NOMO-1 (cell line): ENCODE measurements at regions not wholly inside any gene's neighbourhood (a gene's known extent, or its start where the extent isn't known, plus 50 kb on each side); places are given as distances from the start of the nearest gene placed in this dataset.

ENCODE experiments used
- DNase-seq, 2 experiments: peaks; one replicate each; lab custom pipeline; 2025; ENCODE audit not compliant: unreplicated experiment in 2 of 2; lab: John Stamatoyannopoulos, UW

DNA sequence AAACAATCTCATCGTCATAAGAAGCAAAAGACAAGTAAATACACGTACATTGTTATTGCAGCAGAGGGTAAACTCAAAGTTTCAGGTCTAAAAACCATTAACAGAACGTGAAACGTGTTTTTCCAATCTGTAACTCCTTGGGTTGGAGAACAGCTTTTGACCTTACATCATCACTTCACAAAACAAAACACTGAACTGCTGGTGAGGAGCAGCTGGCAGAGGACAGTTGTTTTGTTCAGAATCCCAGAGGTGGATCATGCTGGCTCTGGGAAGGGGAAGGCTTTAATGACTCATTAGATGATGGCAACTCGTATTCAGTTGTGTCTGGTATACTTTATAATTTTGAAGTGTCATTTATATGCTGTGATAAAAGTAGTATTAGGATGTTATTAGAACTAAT, 923.0 kb upstream of the CELF2 start:
- DNase-seq = no peak

DNA sequence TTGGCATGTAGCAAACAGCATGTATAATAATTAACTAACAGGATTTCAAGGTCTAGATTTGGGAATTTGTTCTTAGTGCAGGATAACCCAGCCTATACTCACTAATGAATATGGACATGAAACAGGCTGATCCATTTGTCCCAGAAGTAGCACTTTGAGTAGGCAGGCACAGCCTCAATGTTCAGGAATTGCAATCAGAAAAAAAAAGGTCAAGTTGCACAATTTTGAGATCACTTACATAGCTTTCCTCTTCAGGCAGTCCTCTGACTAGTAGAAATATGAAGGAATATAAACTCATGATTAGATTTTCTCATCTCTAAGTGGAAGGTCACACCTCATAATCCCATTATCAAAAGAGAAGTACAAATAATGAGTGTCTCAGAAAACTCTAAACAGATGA, 921.4 kb upstream of the CELF2 start:
- no peak for DNase-seq

DNA sequence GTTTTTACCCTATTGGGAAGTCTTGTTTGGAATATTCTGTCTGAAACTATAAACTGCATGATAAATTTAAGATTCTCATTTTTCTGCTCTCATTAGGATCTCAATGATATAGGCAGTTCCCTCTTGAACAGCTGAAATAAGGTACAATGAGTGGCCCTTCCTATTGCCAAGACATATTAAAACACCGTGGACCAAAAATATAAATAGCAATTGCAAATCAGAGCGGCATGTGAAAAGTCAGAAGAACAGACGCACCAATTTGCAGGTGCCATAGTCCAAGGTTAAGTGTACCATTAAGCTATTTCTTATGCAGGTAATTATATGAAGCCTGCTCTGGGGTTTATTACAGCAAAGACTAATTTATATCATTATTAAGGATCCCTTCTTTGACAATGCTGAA, 920.8 kb upstream of the CELF2 start:
- DNase-seq = no peak

DNA sequence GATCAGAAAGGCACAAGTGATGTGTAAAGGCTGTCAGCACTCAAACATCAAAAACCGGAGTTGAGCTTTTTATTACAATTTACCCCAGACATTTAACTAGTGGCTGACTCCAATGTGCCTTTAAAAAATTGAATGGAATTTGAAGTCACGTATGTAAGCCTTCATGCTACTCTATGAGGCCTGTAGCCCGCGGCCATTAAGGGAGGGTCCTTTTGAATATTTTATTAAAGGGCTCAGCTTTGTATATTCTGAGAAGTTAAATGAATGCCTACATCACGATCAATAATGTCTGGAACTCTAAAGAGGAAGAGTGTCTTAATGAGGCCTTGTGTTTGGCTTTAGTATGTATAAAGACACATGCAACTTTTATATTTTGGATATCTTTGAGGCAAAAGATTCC, 916.6 kb upstream of the CELF2 start:
- no peak for DNase-seq

DNA sequence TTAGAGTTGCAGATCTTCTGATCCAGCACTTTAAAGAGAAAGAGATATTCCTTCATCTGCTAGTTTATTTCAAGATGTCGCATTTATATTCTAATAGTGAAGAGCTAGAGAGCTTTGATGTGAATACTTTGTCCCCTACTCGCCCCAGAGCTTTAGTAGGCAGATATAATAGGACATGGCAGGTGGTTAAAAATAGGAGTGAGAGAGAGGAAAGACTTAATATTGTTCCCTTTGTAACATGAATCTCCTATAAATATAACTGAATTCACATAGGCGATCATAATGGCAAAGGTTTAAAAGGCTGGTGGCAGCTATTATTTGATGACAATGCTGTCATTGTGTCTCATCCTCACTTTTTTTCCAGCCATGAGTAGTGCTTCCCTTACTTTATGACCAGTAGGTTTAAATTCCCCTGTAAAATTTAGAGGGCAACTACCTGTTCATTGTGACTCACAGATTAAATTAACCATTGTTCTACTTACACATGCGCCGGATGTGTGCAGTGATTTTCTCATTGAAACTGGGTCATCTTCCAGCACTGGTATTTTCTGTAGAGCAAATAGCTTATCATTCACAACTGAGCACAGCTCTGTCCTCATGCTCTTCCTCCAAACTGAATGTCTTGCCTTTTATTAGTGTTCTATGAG, 906.7 kb upstream of the CELF2 start:
- no peak for DNase-seq

DNA sequence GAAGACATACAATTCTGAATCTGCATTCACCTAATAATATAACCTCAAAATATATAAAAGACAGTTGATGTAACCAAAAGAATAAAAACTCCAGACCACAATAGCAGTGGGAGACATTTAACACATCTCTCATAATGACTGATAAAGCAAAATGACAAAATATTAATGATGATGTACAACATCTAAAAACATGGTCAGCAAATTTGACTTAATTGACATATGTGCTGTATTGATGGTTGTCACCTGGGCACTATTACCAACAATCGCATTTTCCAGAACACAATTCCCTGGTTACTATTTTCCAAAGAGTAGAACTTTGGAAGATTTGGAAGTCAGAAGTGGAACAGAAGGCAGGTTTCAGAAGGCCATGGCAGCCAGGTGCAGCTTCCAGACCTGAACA, 899.5 kb upstream of the CELF2 start:
- DNase-seq = no peak

DNA sequence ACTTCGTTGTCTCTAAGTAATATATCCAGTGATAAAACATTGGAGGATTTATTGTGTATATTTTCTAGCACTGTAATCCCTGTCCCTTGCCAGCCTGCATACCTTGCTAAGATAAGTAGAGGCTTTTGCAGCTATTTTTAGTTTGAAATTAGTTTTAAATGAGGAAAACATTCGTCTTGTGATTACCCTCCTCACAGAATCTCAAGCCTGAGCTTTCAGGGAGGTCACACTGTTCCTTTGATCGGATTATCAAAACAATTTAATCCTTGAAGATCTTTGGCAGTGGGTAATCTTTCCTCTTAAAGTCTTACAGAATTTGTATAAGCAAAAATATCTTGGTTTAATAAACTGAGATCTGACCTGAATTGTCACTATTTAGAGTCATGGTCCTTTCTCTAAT, 897.0 kb upstream of the CELF2 start:
- DNase-seq = no peak

DNA sequence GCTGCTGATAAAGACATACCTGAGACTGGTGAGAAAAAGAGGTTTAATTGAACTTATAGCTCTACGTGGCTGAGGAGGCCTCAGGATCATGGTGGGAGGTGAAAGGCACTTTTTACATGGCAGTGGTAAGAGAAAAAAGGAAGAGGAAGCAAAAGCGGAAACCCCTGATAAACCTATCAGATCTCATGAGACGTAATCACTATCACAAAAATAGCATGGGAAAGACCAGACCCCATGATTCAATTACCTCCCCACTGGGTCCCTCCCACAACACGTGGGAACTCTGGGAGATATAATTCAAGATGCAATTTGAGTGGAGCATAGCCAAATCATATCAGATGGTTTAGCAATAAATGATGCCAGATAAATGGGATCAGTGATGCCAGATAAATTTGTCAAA, 892.0 kb upstream of the CELF2 start:
- no peak for DNase-seq

DNA sequence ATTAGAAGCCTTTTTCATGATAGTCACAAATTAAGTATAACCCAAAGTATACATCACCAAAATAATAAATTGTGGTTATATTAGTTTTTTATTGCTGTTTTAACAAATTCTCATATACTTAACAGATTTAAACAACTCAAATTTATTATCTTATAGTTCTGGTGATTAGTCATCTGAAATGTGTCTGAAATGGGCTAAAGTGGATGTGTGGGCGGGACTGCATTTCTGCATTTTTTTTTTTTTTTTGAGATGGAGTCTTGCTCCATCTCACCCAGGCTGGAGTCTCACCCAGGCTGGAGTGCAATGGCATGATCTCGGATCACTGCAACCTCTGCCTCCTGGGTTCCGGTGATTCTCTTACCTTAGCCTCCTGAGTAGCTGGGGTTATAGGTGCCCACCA, 891.5 kb upstream of the CELF2 start:
- no peak for DNase-seq

DNA sequence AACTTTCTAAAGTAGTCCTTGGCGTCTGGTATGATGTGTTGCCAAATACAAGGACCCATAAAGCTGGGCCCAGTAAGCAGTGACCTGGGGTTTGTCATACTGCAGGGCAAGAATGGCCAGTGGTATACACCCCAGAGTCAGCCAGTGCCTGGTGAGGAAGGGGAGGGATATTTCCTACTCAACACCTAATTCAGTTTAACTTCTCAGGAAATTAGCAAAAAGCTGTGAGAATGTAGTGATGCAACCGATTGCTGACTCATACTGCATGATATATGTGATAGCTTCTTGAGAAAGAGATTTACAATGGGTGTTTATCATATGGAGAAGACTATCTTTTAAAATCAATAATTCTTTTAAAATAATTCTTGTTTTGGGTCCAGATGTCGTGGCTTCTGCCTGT, 889.3 kb upstream of the CELF2 start:
- peak in 1 of 2 experiments; percentile 70 for DNase-seq

DNA sequence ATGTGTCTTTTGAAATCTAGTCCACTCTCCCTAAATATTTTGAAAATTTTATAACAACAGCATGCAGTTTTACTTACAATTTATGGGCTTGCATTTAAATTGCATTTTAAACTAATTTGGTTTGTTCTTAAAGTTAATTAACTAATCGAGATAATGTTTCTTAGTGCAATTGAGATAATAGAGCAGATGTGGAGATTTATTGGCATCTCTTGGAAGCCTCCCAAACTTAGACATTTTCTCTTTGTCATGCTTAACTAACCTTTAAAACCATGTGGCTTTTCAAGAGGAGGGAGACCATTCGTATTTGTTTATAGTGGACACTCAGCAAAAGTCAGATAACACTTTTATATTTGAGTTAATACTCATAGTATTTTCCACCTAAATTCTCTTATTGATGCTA, 887.0 kb upstream of the CELF2 start:
- no peak for DNase-seq

DNA sequence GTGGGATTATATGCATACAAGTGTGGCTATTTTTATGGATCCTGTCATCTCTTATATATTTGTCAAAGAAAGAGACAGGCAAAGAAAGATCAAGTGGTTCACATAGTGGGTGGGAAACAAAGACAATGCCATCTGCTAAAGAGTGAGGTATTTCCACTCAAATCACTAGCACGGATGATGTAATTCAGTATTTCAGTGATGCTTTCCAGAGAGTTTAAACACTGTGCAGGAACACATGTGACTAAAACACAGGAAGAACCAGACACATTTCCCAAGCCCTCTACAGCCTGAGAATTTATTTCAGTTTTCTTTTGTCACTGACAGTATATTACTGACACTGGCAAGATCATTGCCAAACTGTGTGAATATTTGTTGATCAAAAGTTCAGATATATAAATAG, 885.7 kb upstream of the CELF2 start:
- no peak for DNase-seq

DNA sequence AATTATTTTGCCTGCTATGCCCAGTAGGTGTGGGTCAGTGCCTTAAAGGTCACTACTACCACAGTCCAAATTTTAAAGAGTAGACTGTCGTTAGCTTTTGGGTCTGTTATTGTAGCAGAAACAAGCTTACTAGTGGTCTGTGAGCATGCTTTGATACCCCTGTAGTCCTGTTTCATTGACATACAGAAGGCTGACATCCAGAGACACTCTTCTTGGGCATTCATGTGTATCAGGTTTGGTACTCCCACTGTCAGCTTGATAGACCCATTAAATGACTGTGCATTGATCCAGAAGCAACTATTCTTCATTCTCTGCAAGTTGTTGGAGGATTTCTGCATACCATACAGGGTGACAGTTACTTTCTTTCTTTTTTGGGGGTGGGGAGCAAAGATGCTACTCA, 884.4 kb upstream of the CELF2 start:
- DNase-seq = no peak

DNA sequence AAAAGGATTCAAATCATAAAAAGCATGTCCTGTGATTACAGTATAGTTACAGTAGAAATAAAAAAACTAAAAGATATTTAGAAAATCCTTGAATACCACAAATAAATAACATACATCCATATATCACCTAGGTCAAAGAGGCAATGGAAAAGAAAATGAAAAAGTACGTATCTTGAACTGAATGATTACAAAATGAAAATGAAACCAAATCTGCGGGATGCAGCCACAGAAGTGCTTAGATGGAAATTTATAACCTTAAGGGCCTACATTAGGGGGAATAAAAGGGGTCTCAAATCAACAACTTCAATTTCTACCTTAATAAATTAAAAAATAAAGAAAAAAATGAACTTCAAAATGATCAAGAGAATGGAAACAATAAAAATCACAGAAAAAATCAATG, 879.0 kb upstream of the CELF2 start:
- DNase-seq = peak in 1 of 2 experiments; percentile 19

DNA sequence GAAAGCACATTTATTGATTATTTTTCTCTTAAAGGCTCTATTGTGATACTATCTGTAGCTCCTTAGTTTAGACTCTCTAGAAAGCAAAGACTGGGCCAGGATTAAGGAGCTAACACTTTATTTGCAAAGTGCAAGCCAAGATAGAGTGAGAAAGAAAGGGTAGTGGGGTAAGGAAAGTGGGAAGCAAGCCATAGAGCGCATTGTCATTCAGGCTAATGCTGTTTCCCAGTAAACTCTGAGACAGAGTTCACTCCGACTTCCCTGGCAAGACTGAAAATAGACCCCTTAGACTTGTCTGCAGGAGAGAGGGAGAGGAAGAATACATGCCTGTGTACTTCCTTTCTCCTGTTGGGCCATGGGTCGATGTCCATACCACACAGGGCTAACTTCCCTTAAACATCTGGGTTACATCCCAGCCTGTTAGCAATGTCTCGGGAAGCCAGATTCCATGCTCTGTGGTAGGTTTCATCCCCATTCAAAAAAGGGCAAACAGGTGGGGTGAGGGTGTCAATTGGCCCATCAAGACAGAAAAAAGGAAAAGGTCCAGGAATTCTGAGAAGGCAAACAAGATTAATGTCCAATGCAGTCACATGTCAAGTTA, 875.8 kb upstream of the CELF2 start:
- no peak for DNase-seq

DNA sequence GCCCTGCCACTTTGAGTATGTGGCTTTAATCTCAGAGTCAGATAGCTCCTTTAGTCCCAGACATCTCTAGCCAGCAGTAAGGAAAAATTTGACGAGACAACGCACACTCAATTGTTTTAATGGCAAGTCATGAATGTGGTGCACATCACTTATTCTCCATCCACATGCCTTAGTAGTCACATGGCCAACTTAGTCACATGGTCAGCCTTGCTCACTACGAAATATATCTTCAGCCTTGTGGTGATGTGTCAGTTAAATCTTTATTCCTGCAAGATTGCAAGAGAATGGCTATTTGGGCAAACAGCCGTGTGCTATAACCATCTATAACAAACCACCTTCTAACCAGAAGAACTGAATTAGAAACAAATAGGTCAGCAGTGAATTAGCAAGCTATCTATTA, 871.1 kb upstream of the CELF2 start:
- DNase-seq = no peak

DNA sequence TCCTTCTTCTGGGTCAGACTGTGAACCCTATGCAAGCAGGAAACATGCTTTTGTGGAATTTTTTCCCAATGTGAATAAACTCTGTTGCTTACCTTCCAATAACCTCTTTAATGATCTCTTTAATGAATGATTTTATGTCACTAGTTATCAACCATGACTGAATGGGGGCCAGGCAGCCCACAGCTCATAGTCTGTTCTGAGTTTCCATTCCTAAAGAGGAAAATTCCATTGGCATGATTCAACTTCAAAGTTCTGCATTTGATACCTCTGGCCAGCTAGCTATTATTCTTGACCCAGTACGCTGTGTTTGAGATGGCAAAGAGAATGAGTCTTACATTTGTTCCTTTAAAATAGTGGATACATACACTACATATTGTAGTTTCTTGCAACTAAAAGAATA, 867.8 kb upstream of the CELF2 start:
- DNase-seq = no peak

DNA sequence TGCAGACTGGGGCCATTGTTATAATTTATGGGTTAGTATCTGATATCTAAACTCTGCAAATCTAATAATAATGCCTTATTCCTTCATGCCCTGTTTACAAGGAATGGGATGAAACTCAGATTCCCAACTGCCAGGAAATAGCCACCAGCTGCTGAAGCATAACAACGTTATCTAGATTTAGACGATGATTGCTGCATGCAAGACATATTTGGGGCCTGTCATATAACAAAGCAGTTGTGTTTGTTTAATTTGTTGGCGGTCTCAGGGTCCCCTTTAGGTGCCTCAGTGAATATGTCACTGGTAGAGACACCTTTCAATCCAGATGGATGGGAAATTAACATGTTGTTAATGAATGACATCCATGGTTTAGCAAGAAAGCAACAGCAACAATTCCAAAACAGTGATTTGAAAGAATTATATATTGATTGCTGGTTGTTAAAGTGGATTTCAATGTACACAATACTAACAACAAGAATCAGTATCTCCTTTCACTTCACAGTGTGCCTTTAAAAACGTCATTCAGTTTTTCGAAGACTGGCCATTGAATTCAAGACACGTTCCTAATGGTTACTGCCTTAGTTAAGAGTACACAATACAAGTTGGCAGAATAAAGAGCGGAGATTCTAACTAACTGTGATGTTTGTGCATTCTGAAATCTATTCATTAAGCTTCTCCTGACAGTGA, 860.6 kb upstream of the CELF2 start:
- no peak for DNase-seq

DNA sequence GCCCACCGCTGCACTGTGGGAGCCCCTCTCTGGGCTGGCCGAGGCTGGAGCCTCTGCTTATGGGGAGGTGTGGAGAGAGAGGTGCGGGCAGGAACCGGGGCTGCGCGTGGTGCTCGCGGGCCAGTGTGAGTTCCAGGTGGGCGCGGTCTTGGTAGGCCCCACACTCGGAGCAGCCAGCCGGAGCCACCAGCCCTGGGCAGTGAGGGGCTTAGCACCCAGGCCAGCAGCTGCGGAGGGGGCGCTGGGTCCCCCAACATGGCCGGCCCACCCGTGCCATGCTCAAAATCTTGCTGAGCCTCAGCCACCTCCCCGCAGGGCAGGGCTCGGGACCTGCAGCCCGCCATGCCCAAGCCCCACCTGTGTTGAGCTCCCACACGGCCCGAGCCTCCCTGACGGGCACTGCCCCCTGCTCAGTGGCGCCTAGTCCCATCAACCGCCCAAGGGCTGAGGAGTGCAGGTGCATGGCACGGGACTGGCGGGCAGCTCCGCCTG, 856.8 kb upstream of the CELF2 start:
- no peak for DNase-seq

DNA sequence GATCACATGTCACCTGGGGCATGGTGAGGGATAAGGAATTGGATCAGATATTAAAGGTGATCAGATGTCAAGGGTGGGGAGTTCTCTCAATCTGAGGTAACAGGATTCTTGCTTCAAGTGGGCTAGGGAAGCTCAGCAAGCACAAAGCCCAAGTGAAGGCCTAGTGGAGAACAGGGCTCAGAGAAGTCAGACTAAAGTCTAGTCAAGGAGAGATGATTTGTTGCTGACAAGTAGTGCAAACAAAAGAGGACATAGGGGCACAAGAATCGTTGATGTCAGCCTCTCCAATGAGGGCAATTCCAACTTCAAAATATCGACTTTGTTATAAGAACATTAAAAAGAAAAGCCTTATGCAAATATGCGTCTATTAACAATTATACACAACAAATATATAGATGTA, 852.8 kb upstream of the CELF2 start:
- no peak for DNase-seq

DNA sequence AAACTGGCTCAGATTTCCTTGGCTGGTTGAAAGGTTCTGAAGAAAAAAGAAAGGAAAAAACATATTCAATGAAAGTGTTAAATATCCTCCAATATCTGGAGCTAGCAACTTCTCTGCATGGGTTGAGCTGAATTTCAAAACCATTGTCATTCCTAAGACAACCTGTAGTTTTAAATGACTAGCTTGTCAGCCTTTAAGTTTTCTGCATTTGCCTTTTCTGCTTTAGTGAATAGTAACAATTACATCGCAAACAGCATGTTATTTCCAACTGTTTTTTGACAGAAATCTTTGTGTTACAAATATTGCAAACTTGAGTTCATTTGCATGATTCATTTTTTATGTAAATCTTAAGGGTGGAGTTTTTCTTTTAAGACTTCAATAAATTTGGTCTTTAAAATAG, 852.3 kb upstream of the CELF2 start:
- no peak for DNase-seq

DNA sequence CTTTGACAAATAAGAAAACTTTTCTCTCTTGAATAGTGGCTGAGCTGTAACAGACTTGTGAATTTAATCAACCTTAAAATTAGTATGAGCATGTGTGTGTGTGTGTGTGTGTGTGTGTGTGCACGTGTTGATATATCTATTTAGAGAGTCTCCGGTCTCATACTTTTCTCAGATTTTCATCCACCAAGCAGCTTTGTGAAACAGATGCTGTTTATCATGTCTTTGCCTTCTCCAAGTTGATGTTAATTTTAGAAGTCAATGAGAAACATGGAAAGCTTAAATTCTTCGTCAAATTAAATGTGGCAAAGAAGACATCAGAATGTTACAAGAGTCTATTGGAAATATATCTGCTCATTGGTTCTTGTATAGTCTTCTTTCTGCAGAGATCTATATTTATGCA, 839.2 kb upstream of the CELF2 start:
- no peak for DNase-seq
